Right atrium auricular region (tissue), 2 donors: ENCODE measurements at regions not wholly inside any gene's neighbourhood (a gene's known extent, or its start where the extent isn't known, plus 50 kb on each side); places are given as distances from the start of the nearest gene placed in this dataset.

Source experiments
- DNase-seq: peaks from one replicate; pipeline ENCODE4 v3.0.0-alpha.2; 2019; ENCODE audit warnings: low spot score
- H3K27ac ChIP-seq, 2 donors: fragments of 200-600 bp; sonication (generic); 1 replicate in 1 of 2; 2 replicates in 1 of 2; pipeline ENCODE4 v1.5.1; 2016 to 2019
- H3K27me3 ChIP-seq, 2 donors: fragments of 200-600 bp; sonication (generic); one replicate each; pipeline versions ENCODE4 v1.5.1 to v1.6.0; 2017 to 2019
- H3K36me3 ChIP-seq: fragments of 200-600 bp; sonication (generic); one replicate; pipeline ENCODE4 v1.5.1; 2016
- H3K4me1 ChIP-seq, 2 donors: fragments of 200-600 bp; sonication (generic); one replicate each; pipeline versions ENCODE4 v1.5.1 to v1.6.0; 2017 to 2019
- H3K4me3 ChIP-seq, 2 donors: fragments of 200-600 bp; sonication (generic); 1 replicate in 1 of 2; 2 replicates in 1 of 2; pipeline ENCODE4 v1.5.1; 2017 to 2019; ENCODE audit warnings: mild to moderate bottlenecking in 1 of 2, moderate library complexity in 1 of 2
- H3K9me3 ChIP-seq, 2 donors: fragments of 200-600 bp; sonication (generic); one replicate each; pipeline ENCODE4 v1.5.1; 2019
- TF ChIP-seq, protein P1 (sequence below), 2 donors: fragments of 200-600 bp; sonication (generic); IDR thresholded peaks; one replicate each; pipeline ENCODE4 v1.5.1; 2019; ENCODE audit warnings: antibody characterized with exemption in 2 of 2

DNA sequence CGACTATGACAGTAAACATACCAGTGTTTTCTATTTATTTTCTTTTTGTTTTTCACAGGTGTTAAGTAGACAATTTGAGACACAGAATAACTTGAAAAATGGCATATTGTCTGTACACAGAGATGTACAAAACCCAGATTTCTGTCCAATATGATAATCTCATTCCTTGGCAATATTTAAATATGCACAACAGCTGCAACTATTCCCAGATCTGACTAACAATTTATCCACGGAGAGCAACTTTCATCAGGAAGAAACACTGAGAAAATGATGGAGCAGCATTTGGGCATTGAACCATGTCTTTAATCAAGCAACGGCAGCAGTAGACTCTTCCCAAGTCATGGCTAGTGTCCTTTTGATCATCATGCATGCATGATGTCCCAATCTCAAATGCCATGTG lies 452.6 kb downstream of the ZPLD1 start:
- Histone ChIP-seq H3K27me3 (no peaks in the 10 kb centered on the region), H3K4me1 (no peaks in the 10 kb centered on the region), H3K4me3 (no peak overlapping the region), H3K36me3 (no peaks in the 10 kb centered on the region), H3K27ac (no peak overlapping the region), H3K9me3 (no peaks in the 10 kb centered on the region)
- TF ChIP-seq, protein P1, sequence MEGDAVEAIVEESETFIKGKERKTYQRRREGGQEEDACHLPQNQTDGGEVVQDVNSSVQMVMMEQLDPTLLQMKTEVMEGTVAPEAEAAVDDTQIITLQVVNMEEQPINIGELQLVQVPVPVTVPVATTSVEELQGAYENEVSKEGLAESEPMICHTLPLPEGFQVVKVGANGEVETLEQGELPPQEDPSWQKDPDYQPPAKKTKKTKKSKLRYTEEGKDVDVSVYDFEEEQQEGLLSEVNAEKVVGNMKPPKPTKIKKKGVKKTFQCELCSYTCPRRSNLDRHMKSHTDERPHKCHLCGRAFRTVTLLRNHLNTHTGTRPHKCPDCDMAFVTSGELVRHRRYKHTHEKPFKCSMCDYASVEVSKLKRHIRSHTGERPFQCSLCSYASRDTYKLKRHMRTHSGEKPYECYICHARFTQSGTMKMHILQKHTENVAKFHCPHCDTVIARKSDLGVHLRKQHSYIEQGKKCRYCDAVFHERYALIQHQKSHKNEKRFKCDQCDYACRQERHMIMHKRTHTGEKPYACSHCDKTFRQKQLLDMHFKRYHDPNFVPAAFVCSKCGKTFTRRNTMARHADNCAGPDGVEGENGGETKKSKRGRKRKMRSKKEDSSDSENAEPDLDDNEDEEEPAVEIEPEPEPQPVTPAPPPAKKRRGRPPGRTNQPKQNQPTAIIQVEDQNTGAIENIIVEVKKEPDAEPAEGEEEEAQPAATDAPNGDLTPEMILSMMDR (IDR thresholded peaks at IDR 0.05), result no peak
- DNase-seq, result no peak

DNA sequence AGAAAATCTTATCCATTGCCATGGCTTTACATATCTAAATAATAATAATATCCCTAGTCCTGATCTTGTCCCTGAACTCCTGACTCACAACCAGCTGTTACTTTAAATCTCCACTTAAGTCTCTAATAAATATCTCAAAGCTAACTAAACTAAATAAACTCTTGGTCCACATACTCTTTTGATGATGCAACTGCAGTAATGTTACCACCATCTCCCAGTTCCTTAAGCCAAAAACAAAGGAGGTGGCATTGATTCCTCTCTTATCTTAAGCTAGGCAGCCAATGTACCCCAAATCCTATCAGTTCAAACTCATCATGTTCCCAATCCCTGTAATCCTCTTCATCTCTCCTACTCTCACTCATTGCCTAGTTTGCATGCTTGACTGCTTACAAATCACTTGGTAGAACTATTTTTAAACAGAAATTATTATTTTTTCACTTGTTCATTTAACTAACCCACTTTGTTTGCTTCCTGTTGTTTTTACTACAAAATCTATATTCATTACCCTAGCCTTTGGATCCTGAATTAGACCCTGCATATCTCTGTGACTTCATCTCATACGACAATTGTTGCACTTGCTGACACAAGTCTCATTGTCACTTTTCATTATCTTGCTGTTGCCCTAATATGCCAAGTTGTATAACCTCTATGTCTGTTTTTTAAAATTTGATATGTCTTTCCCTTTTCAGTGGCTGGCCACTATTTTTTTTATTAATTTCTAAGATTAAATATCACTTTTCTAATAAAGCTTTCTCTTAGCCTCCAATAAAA lies 462.2 kb downstream of the ZPLD1 start:
- Histone ChIP-seq H3K27me3 (no peaks in the 10 kb centered on the region), H3K4me3 (no peak overlapping the region), H3K27ac (no peak overlapping the region), H3K4me1 (no peaks in the 10 kb centered on the region), H3K36me3 (no peaks in the 10 kb centered on the region), H3K9me3 (no peaks in the 10 kb centered on the region)
- no peak for DNase-seq
- TF ChIP-seq, protein P1 (IDR thresholded peaks at IDR 0.05), result no peak

DNA sequence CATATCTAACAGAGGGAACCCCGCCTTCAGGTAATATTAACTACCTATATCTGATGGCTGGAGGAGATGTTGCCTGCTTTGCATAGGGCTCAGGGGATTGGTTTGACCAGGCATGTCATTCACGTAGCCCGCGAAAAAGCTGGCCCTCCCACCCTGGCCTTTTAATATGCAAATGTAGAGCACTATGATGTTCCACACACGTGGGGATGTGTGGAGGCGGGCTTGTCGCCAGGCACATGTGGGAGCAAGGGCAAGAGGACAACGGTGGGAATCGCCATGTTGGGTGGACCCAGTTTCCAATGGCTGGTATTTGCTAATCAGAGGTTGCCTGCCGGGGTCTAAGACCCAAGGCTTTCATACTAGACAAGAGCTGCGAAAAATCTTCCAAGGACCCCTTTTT lies 469.8 kb downstream of the ZPLD1 start:
- Histone ChIP-seq H3K27ac (no peak overlapping the region), H3K36me3 (no peaks in the 10 kb centered on the region), H3K9me3 (no peaks in the 10 kb centered on the region), H3K4me1 (no peaks in the 10 kb centered on the region), H3K27me3 (no peaks in the 10 kb centered on the region), H3K4me3 (no peak overlapping the region)
- TF ChIP-seq, protein P1 (IDR thresholded peaks at IDR 0.05), result no peak
- no peak for DNase-seq

DNA sequence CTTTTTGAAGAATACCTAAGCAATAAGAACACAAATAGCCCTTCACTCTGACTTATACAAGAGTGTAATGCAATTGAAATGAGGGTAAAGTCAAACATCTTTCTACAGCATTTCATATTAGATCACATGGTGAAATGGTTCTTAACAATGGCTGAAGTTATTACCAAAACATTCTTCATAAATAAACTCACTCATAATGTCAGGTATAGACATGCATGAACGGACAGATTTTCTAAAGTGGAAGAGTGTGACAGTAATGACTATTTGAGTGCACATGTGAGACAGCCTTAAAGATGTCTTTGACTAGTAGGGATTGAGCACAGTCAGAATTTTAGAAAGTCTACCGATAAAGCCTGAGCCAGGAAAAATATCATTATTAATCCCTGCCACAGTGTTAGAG lies 471.0 kb downstream of the ZPLD1 start:
- H3K4me3 ChIP-seq, result no peak overlapping the region

DNA sequence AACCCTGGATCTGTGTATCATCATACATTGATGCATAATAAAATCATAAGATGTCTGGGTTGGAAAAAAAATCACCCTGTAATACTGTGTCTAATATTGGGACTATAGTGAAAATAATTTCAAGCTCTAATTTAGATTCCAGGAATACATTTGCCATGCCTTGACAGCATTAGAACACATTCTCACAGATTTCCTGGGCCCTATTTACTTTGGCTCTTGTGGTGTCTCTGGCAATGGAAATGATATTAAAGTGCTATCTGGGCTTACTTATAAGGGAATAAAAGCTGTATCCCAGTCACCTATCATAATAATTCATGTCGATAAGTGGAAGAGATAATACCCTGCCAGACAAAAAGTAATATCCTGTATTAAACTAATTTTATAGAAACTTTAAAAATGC lies 472.0 kb downstream of the ZPLD1 start:
- H3K36me3 ChIP-seq, result no peaks in the 10 kb centered on the region
- no peaks in the 10 kb centered on the region for H3K4me1 ChIP-seq
- no peaks in the 10 kb centered on the region for H3K27me3 ChIP-seq
- TF ChIP-seq, protein P1 (IDR thresholded peaks at IDR 0.05), result no peak
- H3K27ac ChIP-seq, result no peak overlapping the region
- no peak for DNase-seq
- H3K9me3 ChIP-seq, result no peaks in the 10 kb centered on the region
- no peak overlapping the region for H3K4me3 ChIP-seq

More for the DNA sequence above, 471.0 kb downstream of the ZPLD1 start:
- H3K9me3 ChIP-seq, result no peaks in the 10 kb centered on the region
- H3K27ac ChIP-seq, result no peak overlapping the region
- no peaks in the 10 kb centered on the region for H3K27me3 ChIP-seq
- TF ChIP-seq, protein P1 (IDR thresholded peaks at IDR 0.05), result no peak
- DNase-seq, result no peak
- H3K4me1 ChIP-seq, result no peaks in the 10 kb centered on the region
- H3K36me3 ChIP-seq, result no peaks in the 10 kb centered on the region

DNA sequence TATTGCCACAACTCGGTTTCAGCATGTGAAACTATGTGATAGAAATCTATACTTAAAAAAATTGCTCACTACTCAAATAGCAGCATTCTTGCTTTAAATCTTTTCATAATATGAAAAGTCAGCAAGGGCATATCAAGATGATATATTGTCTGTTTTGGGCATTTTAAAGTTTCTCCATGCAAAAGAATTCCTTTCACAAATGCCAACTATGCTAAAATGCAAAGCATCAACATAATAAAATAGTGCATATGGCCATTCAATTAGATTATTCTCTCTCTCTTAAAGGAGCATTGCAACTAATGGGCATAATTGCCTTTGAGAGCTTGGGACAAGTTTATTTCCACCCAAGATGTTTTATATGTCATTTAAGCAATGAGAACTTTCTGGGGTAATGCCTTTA lies 475.1 kb downstream of the ZPLD1 start:
- no peak for DNase-seq
- H3K4me1 ChIP-seq, result no peaks in the 10 kb centered on the region
- TF ChIP-seq, protein P1 (IDR thresholded peaks at IDR 0.05), result no peak
- H3K36me3 ChIP-seq, result no peaks in the 10 kb centered on the region
- H3K27ac ChIP-seq, result no peak overlapping the region
- H3K4me3 ChIP-seq, result no peak overlapping the region
- no peaks in the 10 kb centered on the region for H3K9me3 ChIP-seq
- no peaks in the 10 kb centered on the region for H3K27me3 ChIP-seq
